Adrenal gland (tissue), 5 donors: ENCODE measurements at regions not wholly inside any gene's neighbourhood (a gene's known extent, or its start where the extent isn't known, plus 50 kb on each side); places are given as distances from the start of the nearest gene placed in this dataset.

ENCODE experiments used
- CTCF ChIP-seq, 6 experiments: fragments of 450-650 bp in 4 of 6; fragments of 200-600 bp in 2 of 6; sonication (generic) in 1 of 6; IDR thresholded peaks; 1 replicate in 5 of 6; 2 replicates in 1 of 6; pipeline versions ENCODE4 v1.5.1 to v1.8.0; 2016 to 2021; ENCODE audit warnings: antibody characterized with exemption in 6 of 6, mild to moderate bottlenecking in 2 of 6, moderate library complexity in 1 of 6
- POLR2A ChIP-seq, 2 donors: fragments of 450-650 bp; IDR thresholded peaks; one replicate each; pipeline ENCODE4 v1.6.1; 2017; ENCODE audit warnings: antibody characterized with exemption in 2 of 2, mild to moderate bottlenecking in 2 of 2, moderate library complexity in 1 of 2
- donor health status: DM: no; HTN: no; CAD: no.

DNA sequence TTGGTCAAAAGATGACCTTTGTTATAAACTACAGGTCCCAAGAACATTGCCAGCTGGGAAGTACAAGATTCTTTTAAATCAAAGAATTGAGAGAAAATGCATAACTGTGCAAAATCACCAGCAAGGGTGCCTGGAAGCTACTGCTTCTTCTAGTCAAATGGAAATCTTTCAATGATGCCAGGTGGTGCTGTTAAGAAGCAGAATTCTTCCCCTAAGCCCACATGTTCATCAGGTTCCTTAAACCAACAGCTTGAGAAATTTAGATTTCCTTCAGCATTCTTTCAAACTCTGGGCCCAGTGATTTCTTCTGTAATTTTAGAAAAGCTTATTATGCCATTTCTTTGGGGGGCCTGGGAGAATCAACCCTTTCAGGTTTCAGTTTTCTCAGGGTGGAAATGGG lies 207.8 kb upstream of the WSCD1 start:
- no peak for TF ChIP-seq CTCF (IDR thresholded peaks at IDR 0.05)
- no peak for TF ChIP-seq POLR2A (IDR thresholded peaks at IDR 0.05)
